ENCODE measurements at regions not wholly inside any gene's neighbourhood (a gene's known extent, or its start where the extent isn't known, plus 50 kb on each side); places are given as distances from the start of the nearest gene placed in this dataset.

- TF ChIP-seq DMTF1 (CRISPR knock-in tag; IDR thresholded peaks at IDR 0.05) (no peak), HNF4A (CRISPR knock-in tag; IDR thresholded peaks at IDR 0.05) (peak; percentile 62), XRCC5 (optimal IDR thresholded peaks at IDR 0.05; ENCODE audit: low read length) (no peak), POGK (CRISPR knock-in tag; conservative IDR thresholded peaks at IDR 0.05) (no peak), ZNF431 (CRISPR knock-in tag; IDR thresholded peaks at IDR 0.05; ENCODE audit: borderline replicate concordance, low read depth) (no peak), BRCA1 (CRISPR knock-in tag; IDR thresholded peaks at IDR 0.05) (no peak), CREB1 (IDR thresholded peaks at IDR 0.05) (no peak), CREB1 (CRISPR knock-in tag; IDR thresholded peaks at IDR 0.05) (no peak)
- TF ChIP-seq, protein P1, sequence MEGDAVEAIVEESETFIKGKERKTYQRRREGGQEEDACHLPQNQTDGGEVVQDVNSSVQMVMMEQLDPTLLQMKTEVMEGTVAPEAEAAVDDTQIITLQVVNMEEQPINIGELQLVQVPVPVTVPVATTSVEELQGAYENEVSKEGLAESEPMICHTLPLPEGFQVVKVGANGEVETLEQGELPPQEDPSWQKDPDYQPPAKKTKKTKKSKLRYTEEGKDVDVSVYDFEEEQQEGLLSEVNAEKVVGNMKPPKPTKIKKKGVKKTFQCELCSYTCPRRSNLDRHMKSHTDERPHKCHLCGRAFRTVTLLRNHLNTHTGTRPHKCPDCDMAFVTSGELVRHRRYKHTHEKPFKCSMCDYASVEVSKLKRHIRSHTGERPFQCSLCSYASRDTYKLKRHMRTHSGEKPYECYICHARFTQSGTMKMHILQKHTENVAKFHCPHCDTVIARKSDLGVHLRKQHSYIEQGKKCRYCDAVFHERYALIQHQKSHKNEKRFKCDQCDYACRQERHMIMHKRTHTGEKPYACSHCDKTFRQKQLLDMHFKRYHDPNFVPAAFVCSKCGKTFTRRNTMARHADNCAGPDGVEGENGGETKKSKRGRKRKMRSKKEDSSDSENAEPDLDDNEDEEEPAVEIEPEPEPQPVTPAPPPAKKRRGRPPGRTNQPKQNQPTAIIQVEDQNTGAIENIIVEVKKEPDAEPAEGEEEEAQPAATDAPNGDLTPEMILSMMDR (CRISPR knock-in tag; IDR thresholded peaks at IDR 0.05) = 0 out of 2 replicates have a peak, but pooled peaks have one; percentile 12
- TF ChIP-seq, protein P2, sequence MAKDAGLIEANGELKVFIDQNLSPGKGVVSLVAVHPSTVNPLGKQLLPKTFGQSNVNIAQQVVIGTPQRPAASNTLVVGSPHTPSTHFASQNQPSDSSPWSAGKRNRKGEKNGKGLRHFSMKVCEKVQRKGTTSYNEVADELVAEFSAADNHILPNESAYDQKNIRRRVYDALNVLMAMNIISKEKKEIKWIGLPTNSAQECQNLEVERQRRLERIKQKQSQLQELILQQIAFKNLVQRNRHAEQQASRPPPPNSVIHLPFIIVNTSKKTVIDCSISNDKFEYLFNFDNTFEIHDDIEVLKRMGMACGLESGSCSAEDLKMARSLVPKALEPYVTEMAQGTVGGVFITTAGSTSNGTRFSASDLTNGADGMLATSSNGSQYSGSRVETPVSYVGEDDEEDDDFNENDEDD (CRISPR knock-in tag; IDR thresholded peaks at IDR 0.05; ENCODE audit: borderline replicate concordance) = no peak
- TF ChIP-seq, protein P3, sequence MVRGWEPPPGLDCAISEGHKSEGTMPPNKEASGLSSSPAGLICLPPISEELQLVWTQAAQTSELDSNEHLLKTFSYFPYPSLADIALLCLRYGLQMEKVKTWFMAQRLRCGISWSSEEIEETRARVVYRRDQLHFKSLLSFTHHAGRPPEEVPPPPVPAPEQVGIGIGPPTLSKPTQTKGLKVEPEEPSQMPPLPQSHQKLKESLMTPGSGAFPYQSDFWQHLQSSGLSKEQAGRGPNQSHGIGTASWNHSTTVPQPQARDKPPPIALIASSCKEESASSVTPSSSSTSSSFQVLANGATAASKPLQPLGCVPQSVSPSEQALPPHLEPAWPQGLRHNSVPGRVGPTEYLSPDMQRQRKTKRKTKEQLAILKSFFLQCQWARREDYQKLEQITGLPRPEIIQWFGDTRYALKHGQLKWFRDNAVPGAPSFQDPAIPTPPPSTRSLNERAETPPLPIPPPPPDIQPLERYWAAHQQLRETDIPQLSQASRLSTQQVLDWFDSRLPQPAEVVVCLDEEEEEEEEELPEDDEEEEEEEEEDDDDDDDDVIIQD (CRISPR knock-in tag; IDR thresholded peaks at IDR 0.05; ENCODE audit: low read depth) = no peak
- TF ChIP-seq, protein P4, sequence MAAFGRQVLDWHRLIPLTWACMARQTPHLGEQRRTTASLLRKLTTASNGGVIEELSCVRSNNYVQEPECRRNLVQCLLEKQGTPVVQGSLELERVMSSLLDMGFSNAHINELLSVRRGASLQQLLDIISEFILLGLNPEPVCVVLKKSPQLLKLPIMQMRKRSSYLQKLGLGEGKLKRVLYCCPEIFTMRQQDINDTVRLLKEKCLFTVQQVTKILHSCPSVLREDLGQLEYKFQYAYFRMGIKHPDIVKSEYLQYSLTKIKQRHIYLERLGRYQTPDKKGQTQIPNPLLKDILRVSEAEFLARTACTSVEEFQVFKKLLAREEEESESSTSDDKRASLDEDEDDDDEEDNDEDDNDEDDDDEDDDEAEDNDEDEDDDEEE (CRISPR knock-in tag; IDR thresholded peaks at IDR 0.05) = no peak
- H3K4me3 ChIP-seq (replicated peaks in 1 of 3; ENCODE audit: insufficient read depth in 1 of 3, low read depth in 2 of 3, low read length in 3 of 3) = no peak overlapping the region
- no peak overlapping the region for H3K27ac ChIP-seq (ENCODE audit: extremely low read length, insufficient read depth, low read length)
- ATAC-seq (peak; percentile 76), FAIRE-seq (no peak), DNase-seq (ENCODE audit: low spot score) (peak; percentile 3)
- POLR2A ChIA-PET = no interaction called here
- no peak overlapping the region for H3K4me2 ChIP-seq (ENCODE audit: low read depth, low read length)
- intact Hi-C loops (cut with micrococcal nuclease; ENCODE audit: unreplicated experiment) (no loop called here), in situ Hi-C loops (cut with HindIII; ENCODE audit: extremely low pct_ligation_motif_present, low pct_unique_long_range_greater_than_20kb) (no loop called here)
- no peak overlapping the region for H3K9ac ChIP-seq (ENCODE audit: insufficient read depth, low read depth, low read length)
- peaks cover 0 to 3% of the 10 kb centered on the region in 2 experiments; a peak in 1 of 5 replicates for H3K27me3 ChIP-seq (ENCODE audit: control insufficient read depth in 1 of 2, insufficient read depth in 2 of 2, low read length in 2 of 2)
- no CpG with 5 or more reads among the region's 5 CpGs for WGBS (ENCODE audit: low lambda C conversion rate)
- no peaks in the 10 kb centered on the region for H3K4me1 ChIP-seq (ENCODE audit: insufficient read depth, low read length)
- H3K36me3 ChIP-seq (replicated peaks in 1 of 2; ENCODE audit: control insufficient read depth in 1 of 2, insufficient read depth in 2 of 2, low read length in 2 of 2) = no peaks in the 10 kb centered on the region
- H2AFZ ChIP-seq (ENCODE audit: low read length) = no peak overlapping the region
- BruUV-seq (replicated peaks) = no TSS peak
- no peaks in the 10 kb centered on the region for H3K9me3 ChIP-seq (ENCODE audit: low read length)
- no peaks in the 10 kb centered on the region for H4K20me1 ChIP-seq (ENCODE audit: insufficient read depth, low read length)
- CTCF ChIA-PET (ENCODE audit: low intra/inter-chr PET ratio, low total read pairs) = no interaction called here
- no peaks in the 10 kb centered on the region for H3K79me2 ChIP-seq (ENCODE audit: insufficient read depth, low read length)
Measured at GRCh38 chr15:31523655-31524049, 197.0 kb downstream of the KLF13 start.

All from HepG2 (cell line).